Lower lobe of right lung (tissue), 2 donors: ENCODE measurements at regions not wholly inside any gene's neighbourhood (a gene's known extent, or its start where the extent isn't known, plus 50 kb on each side); places are given as distances from the start of the nearest gene placed in this dataset.

ENCODE experiments used
- ATAC-seq, 2 donors: fragments of 200-7000 bp; cut with Tn5 transposase; one replicate each; pipeline ENCODE4 v1.9.1; 2020 to 2022; ENCODE audit warnings: mild to moderate bottlenecking in 2 of 2, moderate library complexity in 2 of 2
- DNase-seq: peaks from one replicate; pipeline ENCODE4 v3.0.0-alpha.2; 2020
- H3K27ac ChIP-seq: fragments of 200-600 bp; one replicate; pipeline ENCODE4 v1.8.0; 2022
- H3K27me3 ChIP-seq: fragments of 200-600 bp; one replicate; pipeline ENCODE4 v1.8.0; 2022; ENCODE audit warnings: low read depth
- H3K36me3 ChIP-seq: fragments of 200-600 bp; one replicate; pipeline ENCODE4 v1.8.0; 2022; ENCODE audit warnings: mild to moderate bottlenecking
- H3K4me1 ChIP-seq: fragments of 200-600 bp; one replicate; pipeline ENCODE4 v1.8.0; 2022
- H3K4me3 ChIP-seq: fragments of 200-600 bp; one replicate; pipeline ENCODE4 v1.8.0; 2022; ENCODE audit warnings: mild to moderate bottlenecking
- H3K9me3 ChIP-seq: fragments of 200-600 bp; one replicate; pipeline ENCODE4 v1.8.0; 2022
- intact Hi-C: fragments of 100-400 bp; cut with DNase I; formaldehyde crosslinking; loops from one replicate; pipeline ENCODE4 v1.11.0; 2022
- TF ChIP-seq, protein P1 (sequence below): fragments of 200-600 bp; IDR thresholded peaks from one replicate; pipeline ENCODE4 v1.8.0; 2022; ENCODE audit warnings: antibody characterized with exemption, mild to moderate bottlenecking
- donor health status: DM: no; HTN: yes; CAD: no; lungs with severe emphysema.

DNA sequence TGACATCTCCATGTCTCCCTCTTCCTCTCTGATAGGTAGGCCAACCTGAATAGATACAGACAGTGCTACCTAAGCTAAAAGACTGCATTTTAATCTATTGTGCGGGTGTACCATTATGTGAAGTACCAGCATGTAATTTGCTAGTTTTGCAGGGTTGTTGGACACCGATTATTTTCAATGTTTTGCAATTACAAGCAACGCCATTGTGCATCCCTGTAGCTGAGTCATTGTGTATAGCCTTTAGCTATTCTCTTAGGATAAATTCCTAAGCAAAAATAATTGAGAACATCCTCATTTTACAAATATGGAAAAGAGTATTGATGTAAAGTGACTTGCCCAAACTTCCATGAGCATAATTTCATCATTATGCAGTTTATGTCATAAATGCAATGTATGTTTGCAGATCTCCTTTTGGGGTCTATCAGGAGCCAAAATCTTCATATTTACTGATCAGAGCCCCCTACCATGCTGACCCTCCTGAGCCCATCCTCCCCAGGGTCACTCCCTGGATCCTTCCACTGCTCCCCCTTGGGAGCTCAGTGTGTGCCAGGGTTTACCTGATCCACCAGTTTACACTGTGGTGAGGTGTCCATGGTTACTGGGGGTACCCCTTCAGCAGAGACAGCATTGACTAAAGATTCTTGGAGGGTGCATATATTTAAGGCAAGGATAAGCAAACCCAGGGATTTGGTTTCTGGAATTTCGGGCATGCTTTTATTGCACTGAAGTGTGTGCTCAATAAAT is 80.6 kb downstream of the CCDC185 start:
- no peak overlapping the region for H3K27ac ChIP-seq
- TF ChIP-seq, protein P1, sequence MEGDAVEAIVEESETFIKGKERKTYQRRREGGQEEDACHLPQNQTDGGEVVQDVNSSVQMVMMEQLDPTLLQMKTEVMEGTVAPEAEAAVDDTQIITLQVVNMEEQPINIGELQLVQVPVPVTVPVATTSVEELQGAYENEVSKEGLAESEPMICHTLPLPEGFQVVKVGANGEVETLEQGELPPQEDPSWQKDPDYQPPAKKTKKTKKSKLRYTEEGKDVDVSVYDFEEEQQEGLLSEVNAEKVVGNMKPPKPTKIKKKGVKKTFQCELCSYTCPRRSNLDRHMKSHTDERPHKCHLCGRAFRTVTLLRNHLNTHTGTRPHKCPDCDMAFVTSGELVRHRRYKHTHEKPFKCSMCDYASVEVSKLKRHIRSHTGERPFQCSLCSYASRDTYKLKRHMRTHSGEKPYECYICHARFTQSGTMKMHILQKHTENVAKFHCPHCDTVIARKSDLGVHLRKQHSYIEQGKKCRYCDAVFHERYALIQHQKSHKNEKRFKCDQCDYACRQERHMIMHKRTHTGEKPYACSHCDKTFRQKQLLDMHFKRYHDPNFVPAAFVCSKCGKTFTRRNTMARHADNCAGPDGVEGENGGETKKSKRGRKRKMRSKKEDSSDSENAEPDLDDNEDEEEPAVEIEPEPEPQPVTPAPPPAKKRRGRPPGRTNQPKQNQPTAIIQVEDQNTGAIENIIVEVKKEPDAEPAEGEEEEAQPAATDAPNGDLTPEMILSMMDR = no peak
- no peaks in the 10 kb centered on the region for H3K36me3 ChIP-seq
- ATAC-seq (no peak), DNase-seq (no peak)
- no peaks in the 10 kb centered on the region for H3K27me3 ChIP-seq
- intact Hi-C loops = no loop called here
- H3K4me1 ChIP-seq = no peaks in the 10 kb centered on the region
- no peak overlapping the region for H3K4me3 ChIP-seq
- no peaks in the 10 kb centered on the region for H3K9me3 ChIP-seq

DNA sequence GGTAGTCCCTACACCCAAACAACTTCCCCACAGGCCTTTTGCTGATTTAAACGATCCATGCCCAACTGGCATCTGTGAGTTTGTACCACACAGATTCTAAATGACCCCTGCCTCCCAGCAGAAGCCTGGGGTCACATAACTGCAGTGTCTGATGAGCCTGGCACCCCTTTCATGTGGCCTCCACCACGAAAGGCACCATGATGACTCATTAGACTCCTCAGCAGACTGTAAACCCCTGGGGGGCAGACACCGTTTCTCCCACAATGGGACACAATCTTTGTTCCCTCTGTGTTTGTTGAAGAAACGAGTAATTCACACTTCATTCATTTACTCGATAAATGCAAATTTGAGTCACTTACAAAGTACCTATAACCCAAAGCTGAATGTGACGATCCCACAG is 81.6 kb downstream of the CCDC185 start:
- Histone ChIP-seq H3K4me1 (no peaks in the 10 kb centered on the region), H3K27ac (no peak overlapping the region), H3K9me3 (no peaks in the 10 kb centered on the region), H3K36me3 (no peaks in the 10 kb centered on the region), H3K27me3 (peaks cover 5% of the 10 kb centered on the region), H3K4me3 (no peak overlapping the region)
- TF ChIP-seq, protein P1 = no peak
- DNase-seq (no peak), ATAC-seq (no peak)
- intact Hi-C loops = no loop called here

DNA sequence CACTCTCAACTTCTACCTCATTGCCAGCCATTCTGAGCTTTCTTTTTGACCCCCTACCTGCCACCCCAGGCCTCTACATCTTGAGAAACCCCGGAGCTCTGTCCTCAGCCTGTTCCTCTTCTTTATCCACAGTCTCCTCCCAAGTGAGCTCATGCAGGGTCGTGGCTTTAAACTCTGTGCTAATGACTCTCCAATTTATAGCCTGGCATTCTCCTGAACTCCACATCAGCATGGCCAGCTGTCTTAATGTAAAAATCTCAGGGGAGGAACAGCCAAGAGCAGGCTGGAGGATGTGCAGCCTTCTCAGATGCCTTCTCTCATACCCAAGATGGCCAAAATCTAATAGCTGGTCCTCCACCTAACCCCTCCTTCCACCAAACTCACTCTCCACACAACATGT is 84.2 kb downstream of the CCDC185 start:
- peaks cover 7% of the 10 kb centered on the region for H3K27me3 ChIP-seq
- TF ChIP-seq, protein P1 = no peak
- H3K9me3 ChIP-seq = no peaks in the 10 kb centered on the region
- H3K4me1 ChIP-seq = peaks cover 4% of the 10 kb centered on the region
- H3K27ac ChIP-seq = no peak overlapping the region
- no peaks in the 10 kb centered on the region for H3K36me3 ChIP-seq
- no peak for ATAC-seq
- DNase-seq = no peak
- no peak overlapping the region for H3K4me3 ChIP-seq
- intact Hi-C loops = no loop called here

DNA sequence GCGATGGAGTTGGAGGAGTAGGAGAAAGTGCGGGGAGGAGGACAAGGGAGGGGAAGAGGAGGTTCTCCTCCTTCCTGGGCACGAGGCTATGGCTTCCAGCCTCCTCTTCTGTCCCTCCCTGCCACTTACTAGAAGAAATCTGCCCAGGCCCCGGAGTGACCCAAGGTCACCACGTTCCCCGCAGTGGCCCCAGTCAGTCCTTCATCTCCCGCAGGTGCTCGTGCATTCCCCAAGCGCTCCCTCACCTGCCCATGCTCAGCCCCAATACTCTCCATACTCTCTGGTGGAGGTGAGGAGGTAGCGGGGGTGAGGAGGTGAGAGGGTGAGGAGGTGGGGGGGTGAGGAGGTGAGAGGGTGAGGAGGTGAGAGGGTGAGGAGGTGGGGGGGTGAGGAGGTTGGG is 85.4 kb downstream of the CCDC185 start:
- no peak for ATAC-seq
- TF ChIP-seq, protein P1 = no peak

DNA sequence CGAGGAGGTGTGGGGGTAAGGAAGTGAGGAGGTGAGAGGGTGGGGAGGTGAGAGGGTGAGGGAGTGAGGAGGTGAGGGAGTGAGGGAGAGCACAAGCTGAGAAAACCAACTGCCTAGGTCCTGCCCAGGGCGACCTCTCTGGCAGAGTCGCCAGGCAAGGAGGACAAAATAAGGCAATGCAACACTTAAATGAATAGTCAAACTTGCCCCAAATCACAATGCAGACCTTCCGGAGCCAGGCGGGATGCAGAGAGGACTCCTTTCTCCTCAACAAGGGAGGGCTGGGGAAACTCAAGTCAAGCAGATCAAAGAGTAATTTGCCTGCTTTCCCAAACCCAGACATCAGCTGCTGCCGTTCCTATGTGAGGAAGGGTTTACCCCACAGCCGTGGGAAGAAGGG is 86.0 kb downstream of the CCDC185 start:
- DNase-seq (no peak), ATAC-seq (no peak)
- TF ChIP-seq, protein P1 = no peak
- H3K4me3 ChIP-seq = no peak overlapping the region
- H3K27ac ChIP-seq = no peak overlapping the region
- intact Hi-C loops = no loop called here
- H3K9me3 ChIP-seq = no peaks in the 10 kb centered on the region
- peaks cover 4% of the 10 kb centered on the region for H3K4me1 ChIP-seq
- H3K27me3 ChIP-seq = peaks cover 7% of the 10 kb centered on the region
- no peaks in the 10 kb centered on the region for H3K36me3 ChIP-seq

More for the DNA sequence above, 85.4 kb downstream of the CCDC185 start:
- Histone ChIP-seq H3K27ac (no peak overlapping the region), H3K27me3 (peaks cover 7% of the 10 kb centered on the region), H3K4me1 (peaks cover 4% of the 10 kb centered on the region), H3K9me3 (no peaks in the 10 kb centered on the region), H3K36me3 (no peaks in the 10 kb centered on the region), H3K4me3 (no peak overlapping the region)
- intact Hi-C loops = no loop called here
- no peak for DNase-seq
